Fibroblast of skin of back (primary cell): ENCODE measurements at regions not wholly inside any gene's neighbourhood (a gene's known extent, or its start where the extent isn't known, plus 50 kb on each side); places are given as distances from the start of the nearest gene placed in this dataset.
"Not testable (repeated sequence)": the region's sequence is repeated elsewhere in the genome, so short reads cannot be mapped to it uniquely, and the experiment has no call there.

ENCODE experiments used
- DNase-seq: peaks from one replicate; pipeline ENCODE4 v3.0.0-alpha.2; 2013

DNA sequence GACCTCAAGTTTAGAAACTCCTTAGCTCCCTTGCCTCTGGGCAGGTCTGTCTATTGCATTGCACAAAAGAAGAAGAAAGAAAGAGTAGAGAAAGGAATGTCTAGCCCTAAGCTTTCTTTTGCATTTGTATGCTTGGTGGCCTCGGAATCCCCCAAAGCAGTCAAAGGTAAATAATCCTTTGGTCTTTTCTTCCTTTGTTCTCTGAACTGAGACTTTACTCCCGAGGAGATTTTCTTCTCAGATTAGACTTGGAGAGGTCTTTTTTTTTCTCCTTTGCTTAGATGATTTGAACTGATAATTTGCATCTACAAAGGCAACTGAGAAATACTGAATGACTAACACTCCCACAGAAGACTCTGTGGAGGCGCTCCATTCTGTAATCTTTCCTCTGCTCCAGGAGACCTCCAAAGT, 93.2 kb downstream of the AKR1D1 start:
- DNase-seq, result no peak

DNA sequence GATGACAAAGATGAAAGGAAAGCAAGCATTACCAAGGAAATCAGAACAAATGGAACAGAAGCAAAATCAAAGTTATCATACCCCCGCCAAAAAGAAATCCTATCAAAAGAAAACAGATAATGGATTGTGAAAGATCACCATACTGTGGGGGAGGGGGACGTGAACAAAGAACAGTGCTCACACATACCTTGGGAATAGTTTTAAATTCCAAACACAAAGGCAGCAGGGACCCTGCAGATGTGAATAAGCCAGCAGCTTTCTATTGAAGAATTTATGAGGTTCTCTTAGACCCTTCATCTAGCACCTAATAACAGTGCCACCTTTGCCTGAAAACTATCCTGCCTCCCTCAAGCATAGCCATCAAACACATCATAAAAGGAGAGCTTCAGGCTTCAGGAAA, 94.0 kb downstream of the AKR1D1 start:
- no peak for DNase-seq

GRCh38 chr7:138170959-138171703, 94.9 kb downstream of the AKR1D1 start:
- no peak for DNase-seq

DNA sequence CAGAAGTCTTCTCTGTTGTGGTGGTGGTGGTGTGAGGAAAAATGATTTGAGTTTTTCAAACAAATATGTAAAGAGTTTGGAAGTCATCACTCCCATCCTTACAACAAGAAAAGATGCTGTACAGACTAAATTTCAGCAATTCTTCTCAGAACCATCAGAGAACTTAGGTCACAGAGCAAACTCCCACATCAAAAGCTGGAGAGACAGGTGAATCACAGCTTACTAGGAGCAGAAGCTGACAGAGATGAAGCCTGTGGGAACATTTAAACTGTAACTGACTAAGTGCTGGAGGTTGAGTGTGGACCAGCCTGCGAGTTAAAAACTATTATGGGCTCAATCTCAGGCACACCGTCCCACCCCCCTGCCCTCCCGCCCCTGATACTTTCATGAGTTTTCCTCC, 97.3 kb downstream of the AKR1D1 start:
- DNase-seq, result no peak

DNA sequence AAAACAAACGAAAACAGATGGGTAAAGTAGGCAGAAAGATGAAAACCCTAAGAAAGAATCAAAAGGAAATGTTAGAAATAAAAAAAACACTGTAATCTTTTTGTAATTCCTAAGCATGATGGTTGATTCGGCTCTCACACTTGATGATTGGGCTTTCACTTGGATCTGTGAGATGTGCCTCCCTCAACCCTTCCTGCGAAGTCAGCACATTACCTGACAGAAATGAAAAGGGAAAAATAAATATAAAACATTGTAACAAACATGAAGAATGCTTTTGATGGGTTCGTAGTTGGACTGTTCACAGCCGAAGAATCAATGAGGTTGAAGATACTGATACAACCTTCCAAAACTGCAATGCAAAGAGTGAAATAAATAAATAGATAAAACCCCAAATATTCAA, 99.8 kb downstream of the AKR1D1 start:
- no peak for DNase-seq

GRCh38 chr7:138184191-138184590, 107.9 kb downstream of the AKR1D1 start:
- no peak for DNase-seq

DNA sequence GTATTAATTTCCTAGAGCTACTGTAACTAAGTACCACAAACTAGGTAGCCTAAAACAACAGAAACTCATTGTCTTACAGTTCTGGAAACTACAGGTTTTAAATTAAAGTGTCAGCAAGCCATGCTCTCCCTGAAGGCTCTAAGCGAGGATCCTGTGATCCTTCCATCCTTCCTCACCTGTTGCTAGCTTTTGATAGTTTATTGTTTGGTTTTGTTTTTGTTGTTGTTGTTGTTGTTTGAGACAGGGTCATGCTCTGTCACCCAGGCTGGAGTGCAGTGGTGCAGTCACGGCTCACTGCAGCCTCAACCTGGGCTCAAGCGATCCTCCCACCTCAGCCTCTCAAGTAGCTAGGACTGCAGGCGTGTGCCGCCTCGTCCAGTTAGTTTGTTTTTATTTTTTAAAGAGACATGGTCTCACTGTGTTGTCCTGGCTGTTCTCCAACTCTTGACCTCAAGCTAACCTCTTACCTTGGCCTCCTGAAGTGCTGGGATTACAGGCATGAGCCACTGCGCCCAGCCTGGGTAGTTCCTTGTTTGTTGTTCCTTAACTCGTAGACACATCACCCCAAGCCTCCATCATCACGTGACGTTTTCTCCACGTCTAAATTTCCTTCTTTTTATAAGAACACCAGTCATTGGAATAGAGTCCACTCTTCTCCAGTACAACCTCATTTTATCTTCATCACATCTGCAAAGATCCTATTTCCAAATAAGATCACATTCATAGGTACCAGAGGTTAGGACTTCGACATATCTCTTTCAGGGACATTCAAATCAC, 109.1 kb downstream of the AKR1D1 start:
- no peak for DNase-seq

DNA sequence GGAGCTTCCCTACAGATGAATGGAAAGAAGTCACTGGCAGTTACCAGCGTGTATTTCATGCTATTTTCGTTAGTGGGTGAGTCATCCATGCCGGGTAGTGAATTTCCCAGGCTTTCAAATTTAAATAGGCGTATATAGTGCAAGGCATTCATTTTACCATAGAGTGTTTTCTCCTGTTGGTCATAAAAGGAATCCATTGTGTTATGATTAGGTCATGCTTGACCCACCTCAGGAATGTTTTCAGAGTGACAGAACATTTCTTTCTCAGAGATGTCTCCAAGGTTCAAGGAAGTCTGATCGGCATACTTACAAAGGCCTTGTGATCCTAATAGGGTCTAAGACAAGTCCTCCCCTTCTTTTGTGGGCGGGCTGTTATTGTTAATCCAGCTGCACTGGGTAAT, 110.7 kb downstream of the AKR1D1 start:
- peak; percentile 46 for DNase-seq

DNA sequence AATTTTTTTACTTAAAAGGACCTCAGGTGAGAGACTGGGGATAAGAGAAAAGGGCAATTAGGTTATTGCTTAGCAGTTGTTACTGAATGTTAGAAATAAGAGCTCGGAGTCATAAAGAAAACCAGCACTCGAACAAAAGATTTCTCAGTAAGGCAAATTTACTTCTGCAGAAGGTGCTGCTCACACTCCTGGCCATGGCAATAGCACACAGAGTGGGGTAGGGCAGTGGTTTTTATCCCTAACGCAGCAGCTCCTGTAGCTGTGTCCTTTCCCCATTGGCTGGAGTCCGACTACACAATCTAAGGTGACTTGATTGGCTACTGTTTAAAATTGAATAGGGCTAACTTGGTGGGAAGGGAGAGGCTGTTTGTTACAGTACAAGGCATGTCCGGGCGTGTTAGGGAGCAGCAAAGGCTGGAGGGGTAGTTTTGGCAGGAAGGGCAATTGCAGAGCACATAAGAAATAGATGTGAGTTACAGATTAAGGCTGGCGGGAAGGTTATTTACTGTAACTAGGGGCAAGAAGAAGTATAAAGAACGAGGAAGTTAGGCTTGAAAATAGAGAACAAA, 112.1 kb downstream of the AKR1D1 start:
- DNase-seq, result no peak

GRCh38 chr7:138194567-138194966, 118.3 kb downstream of the AKR1D1 start:
- no peak for DNase-seq

DNA sequence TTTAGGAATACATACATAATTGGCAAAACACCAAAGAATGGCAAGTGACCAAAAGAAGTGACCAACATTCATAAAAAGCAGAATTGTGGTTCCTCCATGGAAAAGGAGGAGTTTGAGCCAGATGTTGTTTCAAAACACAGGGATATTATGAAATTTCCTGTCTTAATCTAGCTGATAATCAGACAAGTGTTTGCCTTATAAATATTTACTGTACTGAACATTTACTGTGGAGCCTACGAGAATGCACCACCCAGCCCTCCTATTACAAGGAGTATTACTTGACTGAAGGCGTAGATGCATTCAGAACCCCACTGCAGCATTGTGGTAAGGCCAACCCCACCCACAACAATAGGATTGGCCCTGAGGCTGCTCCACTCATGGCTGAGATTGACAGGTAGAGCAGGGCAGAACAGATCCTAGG, 118.9 kb downstream of the AKR1D1 start:
- DNase-seq, result no peak

DNA sequence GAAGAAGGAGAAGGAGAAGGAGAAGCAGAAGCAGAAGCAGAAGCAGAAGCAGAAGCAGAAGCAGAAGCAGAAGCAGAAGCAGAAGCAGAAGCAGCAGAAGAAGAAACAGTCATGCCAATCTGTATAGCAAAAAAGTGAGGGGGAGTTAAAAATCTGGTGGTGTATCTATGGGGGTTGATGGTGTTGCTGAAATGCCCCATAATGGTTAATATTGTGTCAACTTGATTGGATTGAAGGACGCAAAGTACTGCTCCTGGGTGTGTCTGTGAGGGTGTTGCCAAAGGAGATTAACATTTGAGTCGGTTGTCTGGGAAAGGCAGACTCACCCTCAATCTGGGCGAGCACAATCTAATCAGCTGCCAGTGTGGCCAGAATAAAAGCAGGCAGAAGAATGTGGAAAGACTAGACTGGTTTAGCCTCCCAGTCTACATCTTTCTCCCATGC, 120.3 kb downstream of the AKR1D1 start:
- not testable (repeated sequence) for DNase-seq

DNA sequence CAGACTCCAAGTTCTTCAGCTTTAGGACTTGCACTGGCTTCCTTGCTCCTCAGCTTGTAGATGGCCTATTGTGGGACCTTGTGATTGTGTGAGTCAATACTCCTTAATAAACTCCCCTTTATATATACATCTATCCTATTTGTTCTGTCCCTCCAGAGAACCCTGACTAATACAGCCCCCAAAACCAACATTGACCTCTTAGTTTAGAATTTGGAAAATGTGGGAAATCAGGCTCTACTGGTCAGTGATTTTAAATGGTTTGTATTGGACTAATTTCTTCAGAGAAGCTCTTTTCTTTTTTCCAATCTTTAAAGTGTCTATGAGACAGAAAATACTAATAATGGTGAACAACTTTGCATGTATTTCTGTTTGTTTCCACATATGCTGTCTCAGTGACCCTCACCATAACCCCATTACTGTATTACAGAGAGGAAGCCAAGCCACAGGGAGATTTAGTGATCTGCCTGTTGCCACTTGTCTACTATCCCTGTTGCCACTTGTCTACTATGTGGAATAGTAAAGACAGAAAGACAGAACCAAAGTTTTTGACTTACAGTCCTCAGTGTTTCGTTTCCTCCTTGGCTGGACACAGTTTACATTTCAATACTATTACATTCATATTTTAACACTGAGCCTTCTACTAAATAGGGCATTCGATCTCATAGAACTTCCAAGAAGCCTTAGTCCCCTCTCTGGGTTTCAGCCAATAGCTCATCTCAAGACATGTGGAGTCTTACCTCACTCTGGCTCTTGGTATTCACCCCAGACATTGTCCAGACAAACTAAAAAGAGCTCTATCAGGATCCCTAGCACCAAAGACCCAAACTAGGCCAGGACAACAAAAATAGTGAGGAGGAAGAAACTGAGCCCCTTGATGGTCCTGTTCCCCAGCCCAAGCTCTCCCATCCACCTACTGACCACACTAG, 121.0 kb downstream of the AKR1D1 start:
- no peak for DNase-seq

DNA sequence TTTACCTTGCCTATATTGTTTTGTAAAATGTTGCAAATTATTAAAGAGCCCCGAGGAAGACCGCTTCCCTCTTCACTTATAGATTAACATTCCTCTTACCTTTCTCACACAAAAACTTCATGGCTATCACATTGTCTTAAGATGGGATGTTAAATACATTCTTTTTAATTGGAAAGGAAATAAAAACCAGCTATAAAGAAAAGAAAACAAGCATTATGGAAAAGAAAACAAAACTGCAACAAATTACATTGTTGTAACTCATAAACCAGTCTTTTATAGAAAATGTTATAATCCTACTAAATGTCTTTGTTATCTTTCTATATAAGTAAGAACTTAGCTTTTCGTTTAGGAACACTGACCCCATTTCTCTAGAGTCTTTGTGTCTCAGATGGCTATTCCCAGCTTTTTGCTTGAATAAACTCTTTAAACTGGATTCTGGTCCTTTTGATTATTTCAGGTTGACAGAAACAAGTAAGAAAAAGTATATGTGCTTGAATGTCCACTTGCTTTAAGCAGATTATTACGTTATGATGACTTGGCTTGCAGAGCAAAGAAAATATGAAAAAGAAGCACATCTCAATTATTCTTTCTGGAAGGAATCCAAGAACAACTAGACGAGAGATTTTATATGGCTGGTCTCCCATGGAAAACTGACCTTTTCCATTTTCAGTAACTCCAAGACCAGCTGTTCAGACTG, 128.2 kb downstream of the AKR1D1 start:
- DNase-seq, result peak; percentile 1

DNA sequence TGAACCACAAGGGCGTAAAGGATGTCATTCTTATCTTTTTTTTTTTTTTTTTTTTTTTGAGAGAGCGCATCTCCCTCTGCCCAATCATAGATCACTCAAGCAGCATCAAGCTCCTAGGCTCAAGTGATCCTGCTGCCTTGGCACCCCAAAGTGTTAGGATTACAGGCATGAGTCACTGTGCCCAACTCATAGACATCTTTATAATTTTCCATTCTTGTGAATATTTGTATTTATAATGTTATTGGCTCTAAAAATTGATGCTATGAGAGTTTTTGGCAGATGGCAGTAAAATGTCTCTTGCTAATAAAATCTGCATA, 128.7 kb downstream of the AKR1D1 start:
- DNase-seq, result no peak

DNA sequence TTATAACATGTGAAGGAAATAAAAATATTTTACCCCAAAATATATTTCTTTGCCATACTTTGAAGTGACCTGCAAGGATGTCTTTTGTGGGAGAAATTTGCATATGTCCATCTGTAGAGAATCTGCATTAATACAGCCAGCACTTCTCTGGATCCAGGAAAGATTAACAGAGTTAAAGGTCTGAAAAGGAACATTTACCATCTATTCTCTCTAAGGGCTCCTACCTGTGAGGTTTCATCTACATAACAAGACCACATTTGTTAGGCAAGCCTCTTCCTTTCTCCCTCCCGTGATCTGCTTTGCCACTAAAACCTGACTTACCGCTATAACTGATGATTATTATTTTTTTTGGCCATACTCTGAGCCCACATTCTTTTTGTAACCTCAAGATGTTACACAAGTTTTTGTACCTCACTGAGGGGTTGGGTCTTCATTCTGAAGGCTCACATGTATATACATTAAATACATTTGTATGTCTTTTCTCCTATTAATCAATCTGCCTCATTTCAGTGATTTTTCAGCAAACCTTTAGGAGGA, 129.4 kb downstream of the AKR1D1 start:
- no peak for DNase-seq

GRCh38 chr7:138207555-138207971, 131.3 kb downstream of the AKR1D1 start:
- no peak for DNase-seq

DNA sequence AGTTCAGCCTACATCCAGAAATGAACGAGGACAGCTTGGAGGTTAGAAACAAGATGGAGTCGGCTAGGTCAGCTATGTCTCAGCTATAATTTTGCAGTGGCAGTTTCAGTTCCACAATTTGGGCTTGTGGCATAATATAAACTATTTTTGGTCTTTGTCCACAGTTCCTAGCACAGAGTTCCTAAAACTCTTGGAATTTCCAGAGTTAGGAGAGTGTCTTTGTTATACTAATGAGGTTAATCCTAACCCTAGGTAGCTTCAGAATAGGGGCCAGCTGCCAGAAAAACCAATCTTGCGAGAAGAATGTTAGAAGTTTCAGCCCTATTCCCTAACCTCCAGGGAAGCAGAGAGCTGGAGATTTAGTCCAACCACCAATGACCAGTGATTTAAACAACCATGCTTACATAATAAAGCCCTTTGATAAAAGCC, 131.9 kb downstream of the AKR1D1 start:
- DNase-seq, result no peak

DNA sequence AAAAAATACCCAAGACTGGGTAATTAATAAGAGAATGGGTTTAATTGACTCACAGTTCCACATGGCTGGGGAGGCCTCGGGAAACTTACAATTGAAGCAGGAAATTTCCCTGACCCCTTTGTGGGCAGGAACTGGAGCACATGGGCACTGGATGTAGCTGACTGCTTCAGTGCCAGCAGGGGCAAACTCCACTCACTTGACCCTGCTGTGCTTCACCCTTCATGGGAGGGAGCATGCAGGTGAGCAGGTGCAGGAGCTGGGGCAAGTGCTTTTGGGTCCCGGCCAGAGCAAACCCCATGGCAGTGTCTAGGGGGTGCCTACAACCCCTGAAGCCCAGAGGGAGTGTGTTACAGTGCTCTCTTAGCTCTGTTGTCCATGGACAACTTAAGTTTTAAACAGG, 132.6 kb downstream of the AKR1D1 start:
- DNase-seq, result no peak

GRCh38 chr7:138212314-138212713, 136.1 kb downstream of the AKR1D1 start:
- no peak for DNase-seq

DNA sequence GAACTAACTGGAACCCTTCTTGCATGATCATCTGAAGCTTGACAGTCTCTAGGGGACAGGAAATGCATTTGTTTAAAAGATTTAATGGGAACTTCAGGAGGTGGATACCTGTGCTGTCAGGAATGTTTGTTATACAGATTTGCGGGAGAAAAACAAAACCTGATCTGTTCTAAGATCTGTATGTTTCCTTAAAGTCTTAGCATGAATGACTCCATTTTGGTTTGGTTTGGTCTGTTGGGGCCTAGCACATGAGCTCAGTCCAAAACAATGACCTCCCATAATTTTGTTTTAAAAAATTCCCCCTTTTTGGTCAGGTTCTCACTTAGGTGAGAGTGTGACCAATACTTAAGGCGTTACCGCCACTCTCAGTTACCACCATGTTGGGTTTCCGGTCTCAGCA, 138.7 kb downstream of the AKR1D1 start:
- DNase-seq, result no peak

DNA sequence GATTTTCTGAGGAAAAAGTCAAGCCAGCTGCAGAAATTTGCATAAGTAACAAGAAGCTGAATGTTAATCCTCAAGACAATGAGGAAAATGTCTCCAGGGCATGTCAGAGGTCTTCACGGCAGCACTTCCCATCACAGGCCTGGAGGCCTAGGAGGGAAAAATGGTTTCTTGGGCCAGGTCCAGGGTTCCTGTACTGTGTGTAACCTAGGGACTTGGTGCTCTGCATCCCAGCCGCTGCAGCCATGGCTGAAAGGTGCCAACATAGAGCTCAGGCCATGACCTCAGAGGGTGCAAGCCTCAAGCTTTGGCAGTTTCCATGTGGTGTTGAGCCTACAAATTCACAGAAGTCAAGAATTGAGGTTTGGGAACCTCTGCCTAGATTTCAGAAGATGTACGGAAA, 144.1 kb downstream of the AKR1D1 start:
- not testable (repeated sequence) for DNase-seq
